RWPE2 (cell line): ENCODE measurements at regions not wholly inside any gene's neighbourhood (a gene's known extent, or its start where the extent isn't known, plus 50 kb on each side); places are given as distances from the start of the nearest gene placed in this dataset.

Experiments used
- ATAC-seq: fragments of 200-7000 bp; cut with Tn5 transposase; 3 replicates; pipeline ENCODE4 v1.9.1; 2021; ENCODE audit warnings: low read depth
- DNase-seq: peaks from one replicate; pipeline ENCODE4 v3.0.0-alpha.2; 2020; ENCODE audit warnings: low spot score
- H3K27ac ChIP-seq: fragments of 450-650 bp; 2 replicates; pipeline ENCODE4 v1.5.1; 2017; ENCODE audit warnings: mild to moderate bottlenecking; ENCODE audit not compliant: poor library complexity, severe bottlenecking
- H3K27me3 ChIP-seq: fragments of 250-450 bp; sonication (Bioruptor Pico); 2 replicates; pipeline ENCODE4 v1.5.1; 2021; ENCODE audit warnings: mild to moderate bottlenecking, moderate library complexity; ENCODE audit not compliant: insufficient read depth, poor library complexity, severe bottlenecking
- H3K36me3 ChIP-seq: fragments of 250-450 bp; sonication (Bioruptor Pico); 2 replicates; pipeline ENCODE4 v1.5.1; 2020; ENCODE audit warnings: low read depth, mild to moderate bottlenecking, moderate library complexity
- H3K4me1 ChIP-seq: fragments of 250-450 bp; sonication (Bioruptor Pico); 2 replicates; pipeline ENCODE4 v1.5.1; 2021; ENCODE audit warnings: mild to moderate bottlenecking, moderate library complexity; ENCODE audit not compliant: insufficient read depth, poor library complexity, severe bottlenecking
- H3K4me3 ChIP-seq: fragments of 250-450 bp; sonication (Bioruptor Pico); 2 replicates; pipeline ENCODE4 v1.5.1; 2021; ENCODE audit warnings: mild to moderate bottlenecking, moderate library complexity; ENCODE audit not compliant: severe bottlenecking
- H3K9me3 ChIP-seq: fragments of 250-450 bp; sonication (Bioruptor Pico); 2 replicates; pipeline ENCODE4 v1.5.1; 2021; ENCODE audit warnings: mild to moderate bottlenecking, moderate library complexity; ENCODE audit not compliant: severe bottlenecking
- CTCF ChIP-seq: fragments of 450-650 bp; IDR thresholded peaks from one replicate; pipeline ENCODE4 v1.5.1; 2017; ENCODE audit warnings: mild to moderate bottlenecking, moderate library complexity; ENCODE audit not compliant: poor library complexity, severe bottlenecking

DNA sequence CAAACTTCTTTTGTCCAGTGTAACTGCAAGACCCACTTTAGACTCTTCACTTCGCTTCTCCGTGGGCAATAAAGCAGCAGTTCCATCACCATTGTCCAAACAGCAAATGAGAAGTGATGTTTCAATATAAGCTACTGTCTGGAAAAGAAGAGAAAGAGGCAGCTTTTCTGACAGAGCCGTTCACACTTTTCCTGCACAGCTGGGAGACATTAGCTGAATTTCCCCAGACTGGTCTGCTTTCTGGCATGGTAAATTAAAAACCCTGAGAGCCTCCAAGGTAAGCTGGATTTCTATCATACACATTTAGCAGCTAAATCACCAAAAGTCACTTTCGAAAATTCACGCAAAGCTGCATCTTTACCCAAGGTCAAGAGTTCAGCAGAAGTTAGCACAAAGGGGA is 108.5 kb upstream of the CMC1 start:
- Histone ChIP-seq H3K27ac (no peak overlapping the region), H3K36me3 (no peaks in the 10 kb centered on the region), H3K9me3 (no peaks in the 10 kb centered on the region), H3K27me3 (no peaks in the 10 kb centered on the region), H3K4me3 (no peak overlapping the region), H3K4me1 (no peaks in the 10 kb centered on the region)
- DNase-seq (no peak), ATAC-seq (no peak)
- no peak for TF ChIP-seq CTCF

DNA sequence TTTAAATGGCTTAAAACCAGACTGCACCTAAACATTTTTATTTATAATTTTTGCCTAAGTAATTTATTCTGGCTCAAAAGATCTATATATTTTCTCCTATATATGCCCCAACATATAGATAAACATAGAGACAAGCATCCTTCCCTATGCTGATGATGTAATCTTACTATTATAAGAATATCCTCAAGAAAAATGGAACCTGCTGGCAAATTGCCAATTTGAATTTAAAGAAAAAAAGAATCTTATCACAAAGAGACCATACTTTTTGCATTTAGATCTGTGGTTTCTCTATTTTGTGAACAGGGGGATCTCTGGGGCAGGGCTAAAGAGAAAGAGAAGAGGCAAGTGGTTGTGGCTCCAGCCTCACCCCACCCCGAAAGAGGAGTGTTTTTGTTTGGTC is 107.2 kb upstream of the CMC1 start:
- TF ChIP-seq CTCF: no peak
- H3K27me3 ChIP-seq: no peaks in the 10 kb centered on the region
- H3K4me3 ChIP-seq: no peak overlapping the region
- no peak overlapping the region for H3K27ac ChIP-seq
- no peaks in the 10 kb centered on the region for H3K36me3 ChIP-seq
- DNase-seq (no peak), ATAC-seq (no peak)
- H3K4me1 ChIP-seq: no peaks in the 10 kb centered on the region
- H3K9me3 ChIP-seq: no peaks in the 10 kb centered on the region

GRCh38 chr3:28134792-28135375 is 106.5 kb upstream of the CMC1 start:
- DNase-seq: no peak
- Histone ChIP-seq H3K4me1 (no peaks in the 10 kb centered on the region), H3K27ac (no peak overlapping the region), H3K4me3 (no peak overlapping the region), H3K36me3 (no peaks in the 10 kb centered on the region), H3K9me3 (no peaks in the 10 kb centered on the region), H3K27me3 (no peaks in the 10 kb centered on the region)
- ATAC-seq: no peak
- TF ChIP-seq CTCF: no peak

DNA sequence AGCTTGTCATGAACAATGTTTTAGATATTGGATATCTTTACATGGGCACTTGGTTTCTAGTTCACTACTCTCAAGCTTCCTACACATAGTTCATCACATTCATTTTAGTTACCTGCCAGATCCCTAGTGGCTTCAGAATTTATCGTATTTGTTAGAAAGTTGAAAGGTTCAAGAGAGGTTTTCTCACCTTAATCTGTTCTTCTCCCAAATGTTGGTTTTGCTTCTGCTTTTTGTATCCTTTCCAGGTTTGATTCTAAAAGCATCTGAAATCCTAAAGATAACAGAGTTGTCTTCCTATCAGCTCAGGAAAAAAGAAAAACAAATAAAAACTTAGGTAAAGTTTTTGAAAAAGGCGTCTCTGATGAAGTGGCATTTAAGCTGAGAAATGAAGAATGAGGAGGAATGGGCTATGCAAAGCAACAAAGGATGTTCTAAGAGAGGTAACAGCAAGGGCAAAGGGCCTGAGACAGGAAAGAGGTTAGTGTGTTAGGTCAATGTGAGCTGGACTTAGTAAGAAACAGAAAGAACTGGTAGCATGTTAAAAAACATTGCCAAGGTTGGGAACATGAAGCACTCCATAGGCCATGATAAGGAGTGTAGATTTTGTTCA is 104.7 kb upstream of the CMC1 start:
- ATAC-seq (no peak), DNase-seq (no peak)
- H3K27me3 ChIP-seq: no peaks in the 10 kb centered on the region
- no peak overlapping the region for H3K27ac ChIP-seq
- no peak for TF ChIP-seq CTCF
- H3K4me3 ChIP-seq: no peak overlapping the region
- no peaks in the 10 kb centered on the region for H3K4me1 ChIP-seq
- no peaks in the 10 kb centered on the region for H3K36me3 ChIP-seq
- no peaks in the 10 kb centered on the region for H3K9me3 ChIP-seq

DNA sequence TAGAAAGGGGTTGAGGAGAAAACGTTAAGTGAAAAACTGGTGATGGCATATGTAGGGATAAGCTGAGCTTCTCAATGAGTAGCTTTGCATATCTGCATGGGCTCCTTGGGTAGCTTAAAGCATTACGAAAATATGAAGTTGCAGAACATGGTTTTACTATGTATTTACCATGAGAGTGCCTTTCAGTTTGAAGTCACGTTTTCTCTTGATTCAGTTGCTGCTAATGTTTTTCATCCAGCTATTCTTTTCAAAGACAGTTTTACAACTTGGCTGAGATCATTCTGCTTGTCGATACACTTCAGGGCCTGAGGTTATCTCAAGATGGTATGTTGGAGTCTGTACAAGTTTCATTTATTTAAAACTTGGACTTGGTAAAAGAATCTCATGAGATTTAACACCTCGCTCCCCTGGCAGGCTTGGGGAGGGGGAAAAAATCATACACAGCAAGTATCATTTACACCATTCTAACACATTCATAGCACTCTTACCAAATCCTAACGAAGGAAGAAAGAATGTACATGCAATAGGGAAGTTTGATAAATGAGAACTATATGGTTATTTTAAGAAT is 103.3 kb upstream of the CMC1 start:
- Histone ChIP-seq H3K4me3 (no peak overlapping the region), H3K36me3 (no peaks in the 10 kb centered on the region), H3K4me1 (no peaks in the 10 kb centered on the region), H3K27me3 (no peaks in the 10 kb centered on the region), H3K9me3 (no peaks in the 10 kb centered on the region), H3K27ac (no peak overlapping the region)
- ATAC-seq (no peak), DNase-seq (no peak)
- TF ChIP-seq CTCF: no peak
